MM.1S (cell line): ENCODE measurements at regions not wholly inside any gene's neighbourhood (a gene's known extent, or its start where the extent isn't known, plus 50 kb on each side); places are given as distances from the start of the nearest gene placed in this dataset.

Source experiments
- DNase-seq: peaks from one replicate; pipeline ENCODE4 v3.0.0-alpha.2; 2015
- H2AFZ ChIP-seq: fragments of 300-600 bp; sonication (generic); 2 replicates; pipeline ENCODE4 v1.6.0; 2016; ENCODE audit warnings: antibody characterized with exemption, low read length
- H3F3A ChIP-seq: fragments of 300-600 bp; sonication (generic); 2 replicates; pipeline ENCODE4 v1.6.1; 2016; ENCODE audit warnings: mild to moderate bottlenecking, antibody characterized with exemption, low read length, moderate library complexity, mixed read lengths; ENCODE audit not compliant: insufficient read depth
- H3K27ac ChIP-seq: fragments of 300-600 bp; sonication (generic); 2 replicates; pipeline ENCODE4 v1.5.1; 2016; ENCODE audit warnings: mild to moderate bottlenecking, low read length
- H3K27me3 ChIP-seq: fragments of 300-600 bp; sonication (generic); replicated peaks from 2 replicates; pipeline ENCODE4 v1.6.0; 2016; ENCODE audit warnings: low read length; ENCODE audit not compliant: insufficient read depth
- H3K36me3 ChIP-seq: fragments of 300-600 bp; sonication (generic); replicated peaks from 2 replicates; pipeline ENCODE4 v1.6.1; 2016; ENCODE audit warnings: mild to moderate bottlenecking, low read length, mixed read lengths; ENCODE audit not compliant: insufficient read depth
- H3K4me1 ChIP-seq: fragments of 300-600 bp; sonication (generic); 2 replicates; pipeline ENCODE4 v1.6.1; 2016; ENCODE audit warnings: low read length, mixed read lengths
- H3K4me2 ChIP-seq: fragments of 300-600 bp; sonication (generic); 2 replicates; pipeline ENCODE4 v1.6.0; 2016; ENCODE audit warnings: low read depth, low read length
- H3K4me3 ChIP-seq: fragments of 300-600 bp; sonication (generic); 2 replicates; pipeline ENCODE4 v1.5.1; 2016; ENCODE audit warnings: low read length, mixed read lengths
- H3K79me2 ChIP-seq: fragments of 300-600 bp; sonication (generic); 2 replicates; pipeline ENCODE4 v1.6.1; 2016; ENCODE audit warnings: mixed run types, low read length, mixed read lengths
- H3K9ac ChIP-seq: fragments of 300-600 bp; sonication (generic); 2 replicates; pipeline ENCODE4 v1.6.1; 2016; ENCODE audit warnings: low read length, mixed read lengths
- H3K9me2 ChIP-seq: fragments of 300-600 bp; sonication (generic); replicated peaks from 2 replicates; pipeline ENCODE4 v1.6.1; 2016; ENCODE audit warnings: mild to moderate bottlenecking, low read length, mixed read lengths; ENCODE audit not compliant: insufficient read depth
- H3K9me3 ChIP-seq: fragments of 300-600 bp; sonication (generic); replicated peaks from 2 replicates; pipeline ENCODE4 v1.6.1; 2016; ENCODE audit warnings: mild to moderate bottlenecking, low read length, mixed read lengths; ENCODE audit not compliant: insufficient read depth
- H4K20me1 ChIP-seq: fragments of 300-600 bp; sonication (generic); 2 replicates; pipeline ENCODE4 v1.6.1; 2016; ENCODE audit warnings: mild to moderate bottlenecking, low read length, moderate library complexity, mixed read lengths; ENCODE audit not compliant: insufficient read depth
- CTCF ChIP-seq: fragments of 300-600 bp; sonication (generic); IDR thresholded peaks from 2 replicates; pipeline ENCODE4 v1.5.1; 2016; ENCODE audit warnings: antibody characterized with exemption, low read length, mixed read lengths
- EZH2 ChIP-seq: fragments of 300-600 bp; sonication (generic); optimal IDR thresholded peaks from 2 replicates; pipeline ENCODE3; 2017; ENCODE audit warnings: low read depth, mild to moderate bottlenecking, antibody characterized with exemption, low read length, mixed read lengths
- EZH2phosphoT487 ChIP-seq: fragments of 300-600 bp; sonication (generic); IDR thresholded peaks from 2 replicates; pipeline ENCODE4 v1.6.1; 2018; ENCODE audit warnings: antibody characterized with exemption, low read length

GRCh38 chr6:103027271-103027931 lies 1633.9 kb downstream of the GRIK2 start:
- no peak overlapping the region for H3K4me3 ChIP-seq
- no peak overlapping the region for H3K27ac ChIP-seq
- H3K36me3 ChIP-seq, result no peaks in the 10 kb centered on the region
- no peaks in the 10 kb centered on the region for H3K4me1 ChIP-seq
- no peaks in the 10 kb centered on the region for H3K79me2 ChIP-seq
- H3K9me2 ChIP-seq, result no peaks in the 10 kb centered on the region
- H3K4me2 ChIP-seq, result no peak overlapping the region
- no peak overlapping the region for H3K9ac ChIP-seq
- H4K20me1 ChIP-seq, result no peaks in the 10 kb centered on the region
- no peaks in the 10 kb centered on the region for H3F3A ChIP-seq
- H3K9me3 ChIP-seq, result no peaks in the 10 kb centered on the region
- no peak for TF ChIP-seq EZH2
- TF ChIP-seq EZH2phosphoT487, result no peak
- TF ChIP-seq CTCF, result no peak
- DNase-seq, result no peak
- no peak overlapping the region for H2AFZ ChIP-seq
- H3K27me3 ChIP-seq, result no peaks in the 10 kb centered on the region

DNA sequence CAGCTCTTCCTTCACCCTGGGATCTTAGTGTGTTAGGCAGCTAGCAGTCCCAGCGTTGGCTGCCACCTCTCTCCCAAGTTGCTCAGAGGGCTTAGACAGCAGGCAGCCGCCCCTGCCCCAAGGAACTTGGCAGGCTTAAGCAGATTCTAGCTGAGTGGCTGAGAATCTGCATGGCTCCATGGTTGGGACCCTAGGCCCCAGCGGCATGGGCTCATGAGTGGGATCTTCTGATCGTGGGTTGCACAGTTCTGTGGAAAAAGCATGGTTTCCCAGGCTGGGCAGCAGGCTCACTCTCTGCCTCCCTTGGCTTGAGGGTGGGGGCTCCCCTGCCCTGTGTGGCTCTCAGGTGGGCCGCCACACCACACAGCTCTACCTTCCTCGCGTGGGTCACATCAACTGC lies 1624.9 kb downstream of the GRIK2 start:
- no peaks in the 10 kb centered on the region for H3K79me2 ChIP-seq
- no peak overlapping the region for H3K4me3 ChIP-seq
- no peak for TF ChIP-seq EZH2phosphoT487
- no peak for TF ChIP-seq EZH2
- no peak for TF ChIP-seq CTCF

DNA sequence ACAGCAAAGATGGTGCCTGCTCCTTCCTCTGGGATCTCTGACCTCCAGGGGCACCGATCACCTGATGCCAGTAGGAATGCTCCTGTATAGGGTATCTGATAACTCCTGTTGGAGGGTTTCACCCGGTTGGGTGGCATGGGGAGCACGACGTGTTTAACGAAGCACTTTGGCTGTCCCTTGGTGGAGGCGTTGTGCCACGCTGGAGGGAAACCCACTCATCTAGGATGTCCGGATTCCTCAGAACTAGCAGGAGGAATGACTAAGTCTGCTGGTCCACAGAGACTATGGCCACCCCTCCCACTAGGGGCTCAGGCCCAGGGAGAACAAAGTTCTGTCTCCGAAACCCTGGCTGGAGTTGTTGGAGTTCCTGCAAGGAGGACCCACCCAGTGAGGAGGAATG lies 1624.4 kb downstream of the GRIK2 start:
- DNase-seq, result no peak
- no peak for TF ChIP-seq CTCF
- TF ChIP-seq EZH2phosphoT487, result no peak
- no peak for TF ChIP-seq EZH2
- Histone ChIP-seq H3K9me2 (no peaks in the 10 kb centered on the region), H3K9ac (no peak overlapping the region), H3K4me1 (no peaks in the 10 kb centered on the region), H3K4me3 (no peak overlapping the region), H3K79me2 (no peaks in the 10 kb centered on the region), H3K4me2 (no peak overlapping the region), H3K36me3 (no peaks in the 10 kb centered on the region), H3F3A (no peaks in the 10 kb centered on the region), H2AFZ (no peak overlapping the region), H4K20me1 (no peaks in the 10 kb centered on the region), H3K9me3 (no peaks in the 10 kb centered on the region), H3K27me3 (no peaks in the 10 kb centered on the region), H3K27ac (no peak overlapping the region)

More for the DNA sequence above, 1624.9 kb downstream of the GRIK2 start:
- Histone ChIP-seq H4K20me1 (no peaks in the 10 kb centered on the region), H3K27ac (no peak overlapping the region), H3K4me2 (no peak overlapping the region), H3F3A (no peaks in the 10 kb centered on the region), H3K36me3 (no peaks in the 10 kb centered on the region), H3K9me2 (no peaks in the 10 kb centered on the region), H2AFZ (no peak overlapping the region), H3K4me1 (no peaks in the 10 kb centered on the region), H3K9ac (no peak overlapping the region), H3K9me3 (no peaks in the 10 kb centered on the region), H3K27me3 (no peaks in the 10 kb centered on the region)
- no peak for DNase-seq
